CD8-positive, alpha-beta memory T cell (primary cell): ENCODE measurements at regions not wholly inside any gene's neighbourhood (a gene's known extent, or its start where the extent isn't known, plus 50 kb on each side); places are given as distances from the start of the nearest gene placed in this dataset.
A peak's percentile ranks its signal among the peaks of the same experiment; 100 is the strongest.

ENCODE experiments used
- CTCF ChIA-PET: fragments of 350-600 bp; sonication (Branson Sonifier 250); formaldehyde crosslinking; loops from one replicate; lab custom pipeline; 2021; ENCODE audit warnings: antibody characterized with exemption; lab: Charles Lee
- POLR2A ChIA-PET: fragments of 350-600 bp; sonication (Branson Sonifier 250); formaldehyde crosslinking; loops from one replicate; lab custom pipeline; 2021; ENCODE audit warnings: antibody characterized with exemption; lab: Charles Lee
- DNase-seq, 5 donors: peaks; one replicate each; pipeline versions ENCODE4 v3.0.0 to v3.0.0-alpha.2; 2020 to 2022; ENCODE audit warnings: mixed read lengths in 1 of 5
- H3K27ac ChIP-seq: one replicate; pipeline ENCODE4 v1.7.0; 2013; ENCODE audit warnings: low read depth, mild to moderate bottlenecking, low read length, moderate library complexity
- H3K27me3 ChIP-seq: 2 replicates; pipeline ENCODE4 v1.7.0; 2013; ENCODE audit warnings: low read length, mild to moderate bottlenecking; ENCODE audit not compliant: insufficient read depth, poor library complexity, severe bottlenecking
- H3K36me3 ChIP-seq: 2 replicates; pipeline ENCODE4 v1.7.0; 2013; ENCODE audit warnings: mild to moderate bottlenecking, low read length, moderate library complexity; ENCODE audit not compliant: insufficient read depth
- H3K4me1 ChIP-seq: 2 replicates; pipeline ENCODE4 v1.7.0; 2013; ENCODE audit warnings: mild to moderate bottlenecking, low read length, moderate library complexity; ENCODE audit not compliant: insufficient read depth
- H3K4me3 ChIP-seq: 2 replicates; pipeline ENCODE4 v1.7.0; 2013; ENCODE audit warnings: mild to moderate bottlenecking, low read length
- H3K9me3 ChIP-seq: 2 replicates; pipeline ENCODE4 v1.7.0; 2013; ENCODE audit warnings: mild to moderate bottlenecking, low read length
- H3K27ac Mint-ChIP-seq, 8 donors: one replicate each; pipeline ENCODE4 v1.8.0; 2020 to 2021; ENCODE audit warnings: mixed read lengths in 8 of 8, mild to moderate bottlenecking in 6 of 8, inconsistent platforms in 3 of 8, moderate library complexity in 3 of 8
- H3K27me3 Mint-ChIP-seq, 2 donors: one replicate each; pipeline ENCODE4 v1.8.0; 2020 to 2021; ENCODE audit warnings: mixed read lengths in 2 of 2, mild to moderate bottlenecking in 1 of 2, moderate library complexity in 1 of 2
- H3K36me3 Mint-ChIP-seq, 3 donors: one replicate each; pipeline ENCODE4 v1.8.0; 2020 to 2021; ENCODE audit warnings: mixed read lengths in 3 of 3, inconsistent platforms in 1 of 3, mild to moderate bottlenecking in 1 of 3
- H3K4me1 Mint-ChIP-seq, 3 donors: one replicate each; pipeline ENCODE4 v1.8.0; 2020 to 2021; ENCODE audit warnings: mixed read lengths in 3 of 3, inconsistent platforms in 1 of 3, mild to moderate bottlenecking in 1 of 3
- H3K4me3 Mint-ChIP-seq, 7 donors: one replicate each; pipeline ENCODE4 v1.8.0; 2020 to 2021; ENCODE audit warnings: mixed read lengths in 7 of 7, mild to moderate bottlenecking in 6 of 7, moderate library complexity in 4 of 7, inconsistent platforms in 2 of 7
- H3K9me3 Mint-ChIP-seq, 5 donors: one replicate each; pipeline ENCODE4 v1.8.0; 2020 to 2022; ENCODE audit warnings: mixed read lengths in 5 of 5, mild to moderate bottlenecking in 3 of 5, moderate library complexity in 2 of 5, inconsistent platforms in 1 of 5

DNA sequence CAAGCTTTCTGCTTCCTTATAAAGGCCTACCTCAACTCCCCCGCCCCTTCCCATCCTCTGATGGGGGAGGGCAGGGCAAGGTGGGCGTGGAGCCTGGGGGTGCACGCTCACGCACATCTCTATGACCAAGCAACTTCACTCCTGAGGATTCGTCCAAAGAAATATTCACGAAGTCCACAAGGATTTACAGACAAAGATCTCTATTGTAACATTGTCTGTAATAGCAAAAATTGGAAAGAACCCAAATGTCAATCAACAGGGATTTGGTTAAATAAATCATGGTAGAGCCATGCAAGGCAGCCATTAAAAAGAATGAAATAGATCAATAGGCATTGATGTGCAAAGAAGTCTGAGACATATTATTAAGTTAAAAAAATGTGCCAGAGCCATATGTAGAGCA lies 130.4 kb upstream of the AFDN start:
- H3K36me3 ChIP-seq = no peaks in the 10 kb centered on the region
- H3K4me3 ChIP-seq = no peak overlapping the region
- H3K27me3 ChIP-seq = no peaks in the 10 kb centered on the region
- no peaks in the 10 kb centered on the region for H3K9me3 ChIP-seq
- H3K27ac ChIP-seq = no peak overlapping the region
- H3K4me1 ChIP-seq = peaks cover 14% of the 10 kb centered on the region
- DNase-seq = no peak
- H3K36me3 Mint-ChIP-seq = no peaks in the 10 kb centered on the region
- POLR2A ChIA-PET = no interaction called here
- no peak overlapping the region for H3K27ac Mint-ChIP-seq
- H3K4me3 Mint-ChIP-seq = no peak overlapping the region
- peaks cover 17 to 18% of the 10 kb centered on the region in 2 donors for H3K27me3 Mint-ChIP-seq
- peaks cover 0 to 3% (median 0%) of the 10 kb centered on the region in 5 donors for H3K9me3 Mint-ChIP-seq
- H3K4me1 Mint-ChIP-seq = peaks cover 7 to 14% (median 8%) of the 10 kb centered on the region in 3 donors
- CTCF ChIA-PET = no interaction called here

DNA sequence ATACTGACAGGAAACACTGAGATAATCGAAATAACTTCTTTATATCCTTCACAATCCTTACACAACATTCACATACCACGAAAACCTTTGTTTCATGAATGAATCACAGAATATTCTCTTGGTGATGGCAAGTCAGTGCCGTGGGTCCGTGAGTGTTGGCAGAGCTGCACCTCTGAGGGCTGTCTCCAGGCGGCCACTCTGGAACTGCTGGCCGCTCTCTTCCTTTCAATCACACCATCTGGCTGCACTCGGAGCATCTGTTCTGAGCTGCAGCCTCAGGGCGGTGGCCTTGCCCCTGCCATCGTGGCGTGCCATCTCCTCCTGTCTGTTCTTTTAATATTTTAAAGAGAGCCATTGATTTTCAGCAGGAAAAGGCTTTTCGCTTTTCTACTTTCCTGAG lies 129.4 kb upstream of the AFDN start:
- H3K36me3 Mint-ChIP-seq = no peaks in the 10 kb centered on the region
- no peak for DNase-seq
- H3K27me3 Mint-ChIP-seq = peaks cover 22% of the 10 kb centered on the region in 2 donors
- H3K4me1 Mint-ChIP-seq = peaks cover 7 to 14% (median 8%) of the 10 kb centered on the region in 3 donors
- H3K27ac Mint-ChIP-seq = no peak overlapping the region
- POLR2A ChIA-PET = no interaction called here
- Histone ChIP-seq H3K4me3 (no peak overlapping the region), H3K4me1 (peaks cover 14% of the 10 kb centered on the region), H3K36me3 (no peaks in the 10 kb centered on the region), H3K9me3 (no peaks in the 10 kb centered on the region), H3K27me3 (no peaks in the 10 kb centered on the region), H3K27ac (no peak overlapping the region)
- H3K9me3 Mint-ChIP-seq = peaks cover 0 to 3% (median 0%) of the 10 kb centered on the region in 5 donors
- CTCF ChIA-PET = no interaction called here
- H3K4me3 Mint-ChIP-seq = no peak overlapping the region

DNA sequence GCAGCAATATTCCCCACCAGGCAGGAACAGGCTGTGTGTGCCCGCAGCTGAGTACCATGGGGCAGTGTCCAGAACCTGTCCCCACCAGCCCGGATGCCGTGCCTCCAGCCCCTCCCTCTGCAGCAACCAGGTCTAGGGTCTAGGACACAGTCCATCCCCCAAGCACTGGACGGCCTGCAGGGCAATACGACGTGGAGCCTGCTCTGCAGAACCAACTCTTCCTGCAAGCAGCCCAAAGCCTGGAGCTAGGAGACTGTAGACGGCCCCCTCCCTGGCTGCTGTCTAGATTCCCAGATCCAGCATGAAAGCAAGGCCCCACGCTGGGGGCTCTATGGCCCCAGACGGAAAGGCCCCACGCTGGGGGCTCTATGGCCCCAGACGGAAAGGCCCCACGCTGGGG lies 128.2 kb upstream of the AFDN start:
- H3K36me3 ChIP-seq = no peaks in the 10 kb centered on the region
- peaks cover 5% of the 10 kb centered on the region for H3K27me3 ChIP-seq
- no peak overlapping the region for H3K27ac Mint-ChIP-seq
- peaks cover 22% of the 10 kb centered on the region in 2 donors for H3K27me3 Mint-ChIP-seq
- peaks cover 0 to 3% (median 0%) of the 10 kb centered on the region in 5 donors for H3K9me3 Mint-ChIP-seq
- no peak overlapping the region for H3K27ac ChIP-seq
- no peak for DNase-seq
- H3K4me3 ChIP-seq = no peak overlapping the region
- H3K9me3 ChIP-seq = no peaks in the 10 kb centered on the region
- no peak overlapping the region for H3K4me3 Mint-ChIP-seq
- peaks cover 14% of the 10 kb centered on the region for H3K4me1 ChIP-seq
- ChIA-PET POLR2A (no interaction called here), CTCF (no interaction called here)
- H3K36me3 Mint-ChIP-seq = no peaks in the 10 kb centered on the region
- peaks cover 7 to 14% (median 8%) of the 10 kb centered on the region in 3 donors for H3K4me1 Mint-ChIP-seq

DNA sequence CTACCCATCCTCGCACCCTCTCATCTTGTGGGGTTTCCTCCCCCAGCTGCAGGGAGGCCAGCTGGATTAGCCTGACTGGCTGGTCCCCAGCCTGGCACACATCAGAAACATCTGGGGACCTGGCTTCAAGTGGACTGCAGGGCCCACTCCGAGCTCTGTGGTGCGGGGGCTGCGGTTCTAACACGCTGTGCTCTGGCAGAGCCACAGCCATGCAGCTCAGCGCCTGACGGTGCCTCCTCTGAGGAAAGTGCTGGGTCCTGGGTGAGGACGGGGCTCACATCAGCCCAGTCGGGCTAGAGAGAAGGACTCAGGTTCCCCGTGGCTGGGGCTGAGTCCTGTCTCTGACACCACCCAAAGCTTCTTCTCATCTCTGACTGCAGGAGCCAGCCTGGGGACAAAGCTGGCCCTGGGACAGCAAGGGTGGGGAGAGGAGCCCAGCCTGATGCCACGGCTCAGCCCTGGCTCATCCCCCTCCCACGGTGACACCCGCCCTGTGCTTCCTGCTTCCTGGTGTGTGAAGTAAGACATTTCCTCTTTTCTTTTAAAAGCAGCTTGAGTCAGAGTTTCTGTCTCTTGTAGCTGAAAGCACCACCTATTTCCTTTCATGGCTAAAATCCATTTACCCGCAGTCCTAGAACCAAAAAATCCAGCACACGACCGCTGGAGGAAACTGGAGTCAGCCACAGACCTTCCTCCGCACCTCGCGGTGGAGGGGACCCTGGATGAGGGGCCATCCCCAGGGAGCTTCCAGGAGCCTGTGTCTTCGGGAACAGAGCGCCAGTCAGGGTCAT lies 127.4 kb upstream of the AFDN start:
- H3K36me3 ChIP-seq = no peaks in the 10 kb centered on the region
- no peaks in the 10 kb centered on the region for H3K36me3 Mint-ChIP-seq
- H3K9me3 Mint-ChIP-seq = peaks cover 0 to 3% (median 0%) of the 10 kb centered on the region in 5 donors
- peak overlapping the region in 4 of 7 donors; percentile 35 to 53 (median 37) for H3K4me3 Mint-ChIP-seq
- H3K27me3 Mint-ChIP-seq = peaks cover 19 to 22% of the 10 kb centered on the region in 2 donors
- ChIA-PET POLR2A (no interaction called here), CTCF (no interaction called here)
- H3K27me3 ChIP-seq = peaks cover 11% of the 10 kb centered on the region
- no peak overlapping the region for H3K27ac ChIP-seq
- peak in 1 of 5 donors; percentile 21 for DNase-seq
- no peak overlapping the region for H3K27ac Mint-ChIP-seq
- peaks cover 16% of the 10 kb centered on the region for H3K4me1 ChIP-seq
- H3K9me3 ChIP-seq = no peaks in the 10 kb centered on the region
- H3K4me1 Mint-ChIP-seq = peaks cover 7 to 14% (median 8%) of the 10 kb centered on the region in 3 donors
- H3K4me3 ChIP-seq = peak overlapping the region; percentile 45

DNA sequence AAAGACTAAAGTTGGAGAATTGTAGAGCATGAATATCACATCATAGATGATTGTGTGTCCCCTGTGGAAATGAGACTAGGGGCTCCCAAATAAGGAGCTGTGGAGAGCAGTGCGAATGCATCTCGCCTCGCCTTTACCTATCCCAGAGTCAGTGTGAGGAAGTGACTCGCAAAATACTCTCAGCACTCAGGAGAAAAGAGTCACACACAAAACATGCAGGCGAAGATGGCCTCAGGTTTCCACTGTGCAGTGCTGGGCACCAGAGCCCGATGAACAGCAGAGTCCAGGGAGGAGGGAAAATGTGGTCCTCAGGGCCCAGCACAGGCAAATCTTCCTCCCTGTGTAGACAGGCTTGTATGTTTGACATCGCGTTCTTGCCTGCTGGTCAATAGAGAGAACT lies 126.5 kb upstream of the AFDN start:
- Histone ChIP-seq H3K4me3 (no peak overlapping the region), H3K4me1 (peaks cover 24% of the 10 kb centered on the region), H3K27ac (no peak overlapping the region), H3K36me3 (no peaks in the 10 kb centered on the region), H3K9me3 (no peaks in the 10 kb centered on the region), H3K27me3 (peaks cover 18% of the 10 kb centered on the region)
- Mint-ChIP-seq H3K4me1 (peaks cover 9 to 20% (median 14%) of the 10 kb centered on the region in 3 donors), H3K27me3 (peaks cover 16 to 20% of the 10 kb centered on the region in 2 donors), H3K27ac (no peak overlapping the region), H3K4me3 (peak overlapping the region in 1 of 7 donors; percentile 28), H3K9me3 (peaks cover 0 to 3% (median 0%) of the 10 kb centered on the region in 5 donors), H3K36me3 (no peaks in the 10 kb centered on the region)
- POLR2A ChIA-PET = no interaction called here
- no peak for DNase-seq
- CTCF ChIA-PET = no interaction called here

DNA sequence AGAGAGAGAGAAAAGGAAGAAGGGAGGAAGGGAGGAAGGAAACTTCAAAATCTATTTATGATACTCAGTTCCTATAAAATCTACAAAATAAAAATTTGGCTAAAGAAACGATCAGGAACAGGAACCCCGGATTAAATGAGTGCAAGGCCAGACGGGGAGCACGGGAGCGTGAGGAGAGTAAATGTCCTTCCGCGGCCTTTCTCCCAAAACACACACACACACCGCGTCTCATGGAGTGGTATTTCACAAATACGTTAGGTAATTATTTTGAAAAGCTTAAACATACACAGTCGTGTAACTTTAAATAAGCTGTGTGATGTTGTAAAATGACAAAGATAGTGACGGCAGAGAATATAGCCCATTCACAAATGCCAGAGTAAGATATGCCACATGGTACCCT lies 125.7 kb upstream of the AFDN start:
- Histone ChIP-seq H3K27ac (no peak overlapping the region), H3K4me1 (peaks cover 32% of the 10 kb centered on the region), H3K9me3 (no peaks in the 10 kb centered on the region), H3K36me3 (no peaks in the 10 kb centered on the region), H3K27me3 (peaks cover 20% of the 10 kb centered on the region), H3K4me3 (no peak overlapping the region)
- peaks cover 13 to 29% (median 22%) of the 10 kb centered on the region in 3 donors for H3K4me1 Mint-ChIP-seq
- ChIA-PET CTCF (interaction anchor here (0.6 kb wide), 1 partner anchor 14 kb away, joined by 3 read pairs; no protein-coding TSS in a partner anchor), POLR2A (no interaction called here)
- H3K36me3 Mint-ChIP-seq = no peaks in the 10 kb centered on the region
- peaks cover 0 to 3% (median 0%) of the 10 kb centered on the region in 5 donors for H3K9me3 Mint-ChIP-seq
- H3K27me3 Mint-ChIP-seq = peaks cover 16 to 20% of the 10 kb centered on the region in 2 donors
- no peak overlapping the region for H3K4me3 Mint-ChIP-seq
- H3K27ac Mint-ChIP-seq = no peak overlapping the region
- no peak for DNase-seq

DNA sequence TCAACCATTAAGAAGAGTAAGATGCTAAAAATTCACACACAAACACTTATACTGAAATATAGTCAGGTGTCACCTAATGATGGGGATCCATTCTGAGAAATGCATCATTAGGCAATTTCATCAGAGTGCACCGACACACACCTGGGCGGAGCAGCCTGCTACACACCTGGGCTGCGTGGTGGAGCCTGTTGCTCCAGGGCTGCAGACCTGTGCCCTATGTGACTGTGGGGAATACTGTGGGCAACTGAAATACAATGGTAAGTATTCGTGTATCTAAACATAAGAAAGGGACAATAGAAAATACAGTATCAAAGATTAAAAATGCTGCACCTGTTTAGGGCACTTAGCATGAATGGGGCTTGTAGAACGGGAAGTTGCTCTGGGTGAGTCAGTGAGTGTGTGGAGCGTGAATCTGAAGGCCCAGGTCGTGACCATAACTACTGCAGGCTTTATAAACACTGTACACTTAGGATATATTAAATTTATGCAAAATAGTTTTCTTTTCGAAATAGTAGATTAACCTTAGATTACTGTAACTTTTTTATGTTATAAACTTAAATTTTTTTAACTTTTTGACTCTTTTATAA lies 124.4 kb upstream of the AFDN start:
- no peak overlapping the region for H3K4me3 Mint-ChIP-seq
- Histone ChIP-seq H3K27me3 (peaks cover 27% of the 10 kb centered on the region), H3K27ac (no peak overlapping the region), H3K4me1 (peaks cover 44% of the 10 kb centered on the region), H3K9me3 (no peaks in the 10 kb centered on the region), H3K4me3 (no peak overlapping the region), H3K36me3 (no peaks in the 10 kb centered on the region)
- peaks cover 16 to 26% of the 10 kb centered on the region in 2 donors for H3K27me3 Mint-ChIP-seq
- CTCF ChIA-PET = no interaction called here
- no peak for DNase-seq
- peaks cover 0 to 4% (median 0%) of the 10 kb centered on the region in 5 donors for H3K9me3 Mint-ChIP-seq
- H3K4me1 Mint-ChIP-seq = peaks cover 17 to 33% (median 28%) of the 10 kb centered on the region in 3 donors
- H3K36me3 Mint-ChIP-seq = no peaks in the 10 kb centered on the region
- POLR2A ChIA-PET = no interaction called here
- H3K27ac Mint-ChIP-seq = no peak overlapping the region

DNA sequence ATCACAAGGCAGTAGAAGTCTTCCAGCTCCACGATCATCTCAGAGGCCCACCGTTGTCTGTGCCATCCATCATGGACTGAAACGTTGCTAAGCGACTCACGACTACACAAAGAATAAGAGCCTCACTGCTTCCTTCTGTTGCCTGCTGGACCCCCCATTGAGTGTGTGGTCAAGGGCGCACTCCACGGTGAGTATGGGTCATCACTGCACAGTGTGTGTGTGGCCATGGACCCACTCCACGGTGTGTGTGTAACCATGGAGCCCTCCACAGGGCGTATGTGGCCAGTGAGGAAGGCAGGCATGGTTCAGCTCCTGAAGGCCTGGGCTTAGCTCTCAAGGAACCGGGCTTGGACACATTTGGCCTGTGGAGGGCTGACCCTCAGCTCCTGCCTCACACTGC lies 123.4 kb upstream of the AFDN start:
- Histone ChIP-seq H3K4me3 (no peak overlapping the region), H3K27me3 (peaks cover 37% of the 10 kb centered on the region), H3K4me1 (peaks cover 44% of the 10 kb centered on the region), H3K36me3 (no peaks in the 10 kb centered on the region), H3K27ac (no peak overlapping the region), H3K9me3 (no peaks in the 10 kb centered on the region)
- Mint-ChIP-seq H3K4me3 (no peak overlapping the region), H3K27me3 (peaks cover 23 to 29% of the 10 kb centered on the region in 2 donors), H3K9me3 (peaks cover 0 to 4% (median 0%) of the 10 kb centered on the region in 5 donors), H3K4me1 (peaks cover 17 to 33% (median 28%) of the 10 kb centered on the region in 3 donors), H3K27ac (no peak overlapping the region), H3K36me3 (no peaks in the 10 kb centered on the region)
- ChIA-PET POLR2A (no interaction called here), CTCF (no interaction called here)
- no peak for DNase-seq
